Osteoblast (primary cell): ENCODE measurements at regions not wholly inside any gene's neighbourhood (a gene's known extent, or its start where the extent isn't known, plus 50 kb on each side); places are given as distances from the start of the nearest gene placed in this dataset.

Source experiments
- DNase-seq: peaks from one replicate; pipeline ENCODE4 v3.0.0; 2011; ENCODE audit warnings: low spot score, mixed read lengths; ENCODE audit not compliant: insufficient read length; ENCODE audit errors: missing footprints
- H2AFZ ChIP-seq: 2 replicates; pipeline ENCODE4 v1.6.0; 2011; ENCODE audit warnings: mild to moderate bottlenecking, low read length
- H3K27ac ChIP-seq: 2 replicates; pipeline ENCODE4 v1.5.1; 2011; ENCODE audit warnings: mild to moderate bottlenecking, low read depth, low read length, moderate library complexity
- H3K27me3 ChIP-seq: 2 replicates; pipeline ENCODE4 v1.6.0; 2012; ENCODE audit warnings: mild to moderate bottlenecking, control low read depth, inconsistent platforms, low read length, moderate library complexity; ENCODE audit not compliant: insufficient read depth
- H3K36me3 ChIP-seq: 2 replicates; pipeline ENCODE4 v1.5.1; 2011; ENCODE audit warnings: mild to moderate bottlenecking, low read length, control low read depth, moderate library complexity; ENCODE audit not compliant: insufficient read depth
- H3K4me1 ChIP-seq: 2 replicates; pipeline ENCODE4 v1.5.1; 2011; ENCODE audit warnings: mild to moderate bottlenecking, low read length, control low read depth, moderate library complexity; ENCODE audit not compliant: insufficient read depth
- H3K4me2 ChIP-seq: 2 replicates; pipeline ENCODE4 v1.6.0; 2011; ENCODE audit warnings: mild to moderate bottlenecking, low read length; ENCODE audit not compliant: insufficient read depth
- H3K4me3 ChIP-seq: fragments of 200-600 bp; sonication (generic); 3 replicates; pipeline ENCODE4 v1.5.1; 2012; ENCODE audit warnings: mild to moderate bottlenecking, low read length, inconsistent platforms; ENCODE audit not compliant: insufficient read depth
- H3K79me2 ChIP-seq: 2 replicates; pipeline ENCODE4 v1.6.0; 2012; ENCODE audit warnings: mild to moderate bottlenecking, low read length, control low read depth, inconsistent platforms; ENCODE audit not compliant: insufficient read depth
- H3K9me3 ChIP-seq: 2 replicates; pipeline ENCODE4 v1.5.1; 2011; ENCODE audit warnings: low read depth, low read length, control low read depth
- H4K20me1 ChIP-seq: 2 replicates; pipeline ENCODE4 v1.6.0; 2012; ENCODE audit warnings: mild to moderate bottlenecking, low read length, control low read depth; ENCODE audit not compliant: insufficient read depth
- CTCF ChIP-seq: IDR thresholded peaks from 2 replicates; pipeline ENCODE4 v1.5.1; 2011; ENCODE audit warnings: mild to moderate bottlenecking, low read depth, low read length, moderate library complexity; ENCODE audit errors: extremely low read depth

DNA sequence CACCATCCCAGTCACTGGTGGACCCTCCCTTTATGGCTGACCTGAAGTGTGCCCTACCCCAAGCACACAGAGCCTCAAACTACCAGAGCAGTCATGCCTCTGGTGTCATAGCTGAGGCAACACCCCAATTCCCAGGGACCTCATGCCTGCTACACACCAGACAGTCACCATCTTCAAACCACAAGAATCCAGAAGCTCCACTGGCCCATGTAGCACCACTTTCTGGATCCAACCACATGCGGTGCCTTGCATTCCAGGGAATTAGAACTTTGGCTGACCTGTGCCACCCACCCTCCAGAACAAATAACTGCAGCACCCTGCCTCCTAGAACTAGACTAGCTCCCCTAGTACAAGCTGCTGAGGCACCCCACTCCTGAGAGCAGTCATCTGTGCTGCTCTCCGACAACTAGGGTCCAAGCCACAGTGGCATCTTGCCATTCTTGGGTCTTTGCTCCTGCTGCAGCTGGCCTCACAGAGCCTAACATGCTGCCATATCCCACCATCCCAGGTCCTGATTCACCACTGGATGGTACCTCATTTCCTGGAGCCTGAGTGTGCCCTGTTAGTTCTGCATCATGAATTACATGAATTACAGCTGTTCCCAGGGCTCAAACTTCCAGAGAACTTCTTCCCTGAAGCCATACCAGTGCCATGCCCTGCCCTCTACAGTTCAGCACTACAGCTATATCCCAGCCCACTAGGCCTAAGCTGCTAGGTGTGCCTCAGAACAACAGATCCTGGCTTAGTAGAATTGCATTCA lies 243.8 kb upstream of the CHST9 start:
- no peak for DNase-seq
- no peak for TF ChIP-seq CTCF

DNA sequence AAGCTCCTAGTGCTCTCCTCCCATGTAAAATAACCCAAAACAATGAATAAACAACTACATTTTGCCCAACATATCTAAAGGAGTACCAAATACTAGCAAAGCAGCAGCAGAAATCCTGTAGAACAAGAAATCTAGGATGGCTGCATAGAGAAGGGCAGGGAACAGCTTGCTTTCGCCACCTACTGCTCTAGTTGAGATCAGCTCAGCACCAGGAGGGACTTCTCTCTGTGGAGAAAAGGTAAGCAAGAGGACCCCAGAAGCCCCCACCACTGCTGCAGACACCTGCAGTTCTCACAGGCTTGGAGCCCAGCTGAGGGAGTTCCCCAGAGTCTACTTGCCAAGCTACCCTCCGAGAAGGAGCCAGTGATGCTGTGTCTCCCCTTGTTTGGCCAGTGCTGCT lies 243.0 kb upstream of the CHST9 start:
- DNase-seq: no peak
- Histone ChIP-seq H2AFZ (no peak overlapping the region), H3K4me1 (no peaks in the 10 kb centered on the region), H3K27me3 (no peaks in the 10 kb centered on the region), H3K36me3 (no peaks in the 10 kb centered on the region), H3K9me3 (no peaks in the 10 kb centered on the region), H3K4me3 (no peak overlapping the region), H3K27ac (no peak overlapping the region), H3K79me2 (no peaks in the 10 kb centered on the region), H4K20me1 (no peaks in the 10 kb centered on the region), H3K4me2 (no peak overlapping the region)
- no peak for TF ChIP-seq CTCF

More for the DNA sequence above, 243.8 kb upstream of the CHST9 start:
- H3K27me3 ChIP-seq: no peaks in the 10 kb centered on the region
- H2AFZ ChIP-seq: no peak overlapping the region
- H3K79me2 ChIP-seq: no peaks in the 10 kb centered on the region
- H4K20me1 ChIP-seq: no peaks in the 10 kb centered on the region
- H3K36me3 ChIP-seq: no peaks in the 10 kb centered on the region
- H3K4me2 ChIP-seq: no peak overlapping the region
- no peak overlapping the region for H3K27ac ChIP-seq
- no peak overlapping the region for H3K4me3 ChIP-seq
- no peaks in the 10 kb centered on the region for H3K4me1 ChIP-seq
- H3K9me3 ChIP-seq: no peaks in the 10 kb centered on the region

DNA sequence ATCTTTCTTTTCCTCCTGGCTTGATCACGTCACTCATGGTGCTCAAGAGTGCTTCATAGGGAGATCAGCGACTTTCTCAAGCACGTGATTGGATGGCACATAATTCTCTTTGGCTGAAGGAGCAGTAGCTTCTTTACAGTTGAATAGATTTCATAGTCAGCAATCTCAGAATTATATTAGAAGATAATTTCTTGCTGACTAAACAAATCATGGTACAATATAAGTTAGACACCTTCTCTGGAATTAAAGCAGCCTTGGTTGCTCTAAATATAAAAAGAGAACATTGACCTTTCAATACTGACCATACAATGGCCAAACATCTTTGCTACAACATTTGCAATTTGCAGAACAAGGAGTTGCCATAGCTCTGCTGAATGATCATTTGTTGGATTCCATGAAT lies 238.5 kb upstream of the CHST9 start:
- DNase-seq: no peak
- no peak overlapping the region for H3K27ac ChIP-seq
- no peaks in the 10 kb centered on the region for H3K79me2 ChIP-seq
- H3K4me2 ChIP-seq: no peak overlapping the region
- no peaks in the 10 kb centered on the region for H3K4me1 ChIP-seq
- no peak for TF ChIP-seq CTCF
- no peak overlapping the region for H2AFZ ChIP-seq
- no peaks in the 10 kb centered on the region for H3K9me3 ChIP-seq
- no peaks in the 10 kb centered on the region for H4K20me1 ChIP-seq
- H3K27me3 ChIP-seq: no peaks in the 10 kb centered on the region
- no peak overlapping the region for H3K4me3 ChIP-seq
- no peaks in the 10 kb centered on the region for H3K36me3 ChIP-seq

DNA sequence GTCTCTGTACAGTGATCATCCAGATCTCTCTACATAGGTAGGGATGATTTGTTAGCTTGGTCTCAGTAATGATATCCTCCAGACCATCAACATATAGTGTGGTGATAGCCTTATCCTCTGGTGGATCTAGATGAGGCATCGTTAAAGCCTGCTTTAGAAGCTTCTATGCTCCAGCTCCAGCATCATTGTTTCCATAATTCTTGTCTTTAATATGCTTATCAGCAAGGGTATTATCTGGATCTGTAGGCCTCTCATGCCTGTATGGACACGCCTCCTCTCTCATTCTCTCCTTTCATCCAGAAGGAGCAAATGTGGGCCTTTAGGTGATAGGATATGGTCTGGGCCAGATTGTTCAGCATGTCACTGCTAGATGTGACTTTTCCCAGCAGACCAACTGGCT lies 234.5 kb upstream of the CHST9 start:
- no peaks in the 10 kb centered on the region for H4K20me1 ChIP-seq
- no peaks in the 10 kb centered on the region for H3K4me1 ChIP-seq
- no peak overlapping the region for H3K4me2 ChIP-seq
- H3K79me2 ChIP-seq: no peaks in the 10 kb centered on the region
- no peak for TF ChIP-seq CTCF
- no peaks in the 10 kb centered on the region for H3K27me3 ChIP-seq
- no peak for DNase-seq
- no peak overlapping the region for H3K4me3 ChIP-seq
- H3K36me3 ChIP-seq: no peaks in the 10 kb centered on the region
- no peak overlapping the region for H2AFZ ChIP-seq
- H3K27ac ChIP-seq: no peak overlapping the region
- H3K9me3 ChIP-seq: no peaks in the 10 kb centered on the region
